IMR-90 (cell line): ENCODE measurements at regions not wholly inside any gene's neighbourhood (a gene's known extent, or its start where the extent isn't known, plus 50 kb on each side); places are given as distances from the start of the nearest gene placed in this dataset.

Source experiments
- CTCF ChIP-seq: conservative IDR thresholded peaks from 2 replicates; pipeline ENCODE4 v1.5.1; 2012; ENCODE audit warnings: mild to moderate bottlenecking, low read depth, low read length, improper control_type of control experiment
- POLR2A ChIP-seq: IDR thresholded peaks from 2 replicates; pipeline ENCODE4 v1.6.1; 2012; ENCODE audit warnings: mild to moderate bottlenecking, low read depth, low read length
- RAD21 ChIP-seq: IDR thresholded peaks from 2 replicates; pipeline ENCODE4 v1.6.1; 2012; ENCODE audit warnings: low read length, improper control_type of control experiment
- RCOR1 ChIP-seq: IDR thresholded peaks from 2 replicates; pipeline ENCODE4 v1.6.1; 2012; ENCODE audit warnings: mild to moderate bottlenecking, low read length, improper control_type of control experiment; ENCODE audit not compliant: insufficient replicate concordance

- TF ChIP-seq POLR2A = no peak
- no peak for TF ChIP-seq RCOR1
- peak; percentile 83 for TF ChIP-seq CTCF
- peak; percentile 82 for TF ChIP-seq RAD21
Measured at GRCh38 chr19:30649934-30650614, 277.9 kb downstream of the ZNF536 start.
